ENCODE measurements at regions not wholly inside any gene's neighbourhood (a gene's known extent, or its start where the extent isn't known, plus 50 kb on each side); places are given as distances from the start of the nearest gene placed in this dataset.

- H3K4me3 ChIP-seq (replicated peaks in 1 of 2; ENCODE audit: low read depth in 1 of 2, low read length in 2 of 2) = no peak overlapping the region
- H4K20me1 ChIP-seq (ENCODE audit: insufficient read depth) = no peaks in the 10 kb centered on the region
- TF ChIP-seq CBX3 (IDR thresholded peaks at IDR 0.05; ENCODE audit: low read depth) = no peak
- TF ChIP-seq ZNF274 (IDR thresholded peaks at IDR 0.05; ENCODE audit: low read depth, low read length) = no peak
- TF ChIP-seq ELF1 (IDR thresholded peaks at IDR 0.05; ENCODE audit: borderline replicate concordance, low read depth) = no peak
- TF ChIP-seq SIN3A (IDR thresholded peaks at IDR 0.05; ENCODE audit: low read depth) = no peak
- no peak for TF ChIP-seq REST (IDR thresholded peaks at IDR 0.05; ENCODE audit: low read depth)
- no peak for TF ChIP-seq EGR1 (IDR thresholded peaks at IDR 0.05; ENCODE audit: low read depth)
- no peak for TF ChIP-seq EZH2phosphoT487 (IDR thresholded peaks at IDR 0.05; ENCODE audit: borderline replicate concordance)
- TF ChIP-seq ZBTB33 (IDR thresholded peaks at IDR 0.05; ENCODE audit: extremely low read depth, insufficient replicate concordance, low read length) = no peak
- H3K79me2 ChIP-seq (ENCODE audit: insufficient read depth, low read length) = no peaks in the 10 kb centered on the region
- intact Hi-C loops (cut with micrococcal nuclease) = no loop called here
- no peak overlapping the region for H2AFZ ChIP-seq (ENCODE audit: low read depth, low read length, poor library complexity, severe bottlenecking)
- no peak for DNase-seq (ENCODE audit: low read depth, low spot score)
- H3K4me2 ChIP-seq (ENCODE audit: low read length) = no peak overlapping the region
- CTCF ChIA-PET = no interaction called here
- H3K4me1 ChIP-seq (ENCODE audit: control insufficient read depth in 1 of 2, insufficient read depth in 2 of 2, low read length in 2 of 2) = peaks cover 10 to 28% of the 10 kb centered on the region in 2 experiments; a peak in 3 of 4 replicates
- no TSS peak for BruUV-seq (replicated peaks)
- no peak overlapping the region for H3K9ac ChIP-seq (ENCODE audit: low read length)
- no peaks in the 10 kb centered on the region for H3K9me2 ChIP-seq (ENCODE audit: insufficient read depth)
- RAD21 ChIA-PET (ENCODE audit: low non-redundant PET in 1 of 2, low total read pairs in 2 of 2, uncharacterized antibody in 2 of 2, unreplicated experiment in 2 of 2) = no interaction called here
- ATAC-seq = no peak
- H3K9me3 ChIP-seq (ENCODE audit: control insufficient read depth in 1 of 2, insufficient read depth in 1 of 2, low read depth in 1 of 2, low read length in 2 of 2) = no peaks in the 10 kb centered on the region
- no peaks in the 10 kb centered on the region for H3K27me3 ChIP-seq (ENCODE audit: insufficient read depth, low read length)
- H3K36me3 ChIP-seq (ENCODE audit: control insufficient read depth in 1 of 2, insufficient read depth in 2 of 2, low read length in 2 of 2) = no peaks in the 10 kb centered on the region
- no peak overlapping the region for H3K27ac ChIP-seq (ENCODE audit: low read depth, low read length)
- POLR2A ChIA-PET = no interaction called here
Measured at GRCh38 chr10:113985297-113985844, 58.3 kb upstream of the ADRB1 start.
